ENCODE measurements at regions not wholly inside any gene's neighbourhood (a gene's known extent, or its start where the extent isn't known, plus 50 kb on each side); places are given as distances from the start of the nearest gene placed in this dataset.

GRCh38 chr11:92149996-92150395 lies 74.6 kb upstream of the FAT3 start:
- intact Hi-C loops (cut with DNase I), result no loop called here
- 14 to 36% methylated on average over 2 of the region's 2 CpGs for WGBS, 2 donors
- no peak overlapping the region for H3K27ac ChIP-seq
- no peaks in the 10 kb centered on the region for H3K36me3 ChIP-seq (replicated peaks in 1 of 2; ENCODE audit: insufficient read depth in 1 of 2, low read depth in 2 of 2)
- H3K27me3 ChIP-seq, result no peaks in the 10 kb centered on the region
- H3K4me3 ChIP-seq, result no peak overlapping the region
- H3K9me3 ChIP-seq, result no peaks in the 10 kb centered on the region
- DNase-seq, result no peak
- TF ChIP-seq POLR2A (IDR thresholded peaks at IDR 0.05) (no peak), CTCF (IDR thresholded peaks at IDR 0.05) (no peak)
- H3K4me1 ChIP-seq, result no peaks in the 10 kb centered on the region
- ATAC-seq, result no peak

GRCh38 chr11:92141725-92142124 lies 82.9 kb upstream of the FAT3 start:
- ATAC-seq, result no peak
- intact Hi-C loops (cut with DNase I), result no loop called here
- no peaks in the 10 kb centered on the region for H3K27me3 ChIP-seq
- H3K36me3 ChIP-seq (replicated peaks in 1 of 2; ENCODE audit: insufficient read depth in 1 of 2, low read depth in 2 of 2), result no peaks in the 10 kb centered on the region
- no peak for DNase-seq
- no peak overlapping the region for H3K4me3 ChIP-seq
- no peaks in the 10 kb centered on the region for H3K9me3 ChIP-seq
- TF ChIP-seq CTCF (IDR thresholded peaks at IDR 0.05) (no peak), POLR2A (IDR thresholded peaks at IDR 0.05) (no peak)
- H3K27ac ChIP-seq, result no peak overlapping the region
- no peaks in the 10 kb centered on the region for H3K4me1 ChIP-seq

- no peak for TF ChIP-seq CTCF (IDR thresholded peaks at IDR 0.05)
- no peak for TF ChIP-seq POLR2A (IDR thresholded peaks at IDR 0.05)
- no peak overlapping the region for H3K27ac ChIP-seq
- no peaks in the 10 kb centered on the region for H3K27me3 ChIP-seq
- WGBS, 2 donors, result 42 to 61% methylated on average over 3 of the region's 3 CpGs
- ATAC-seq (no peak), DNase-seq (no peak)
- H3K4me3 ChIP-seq, result no peak overlapping the region
- H3K9me3 ChIP-seq, result no peaks in the 10 kb centered on the region
- no peaks in the 10 kb centered on the region for H3K36me3 ChIP-seq (replicated peaks in 1 of 2; ENCODE audit: insufficient read depth in 1 of 2, low read depth in 2 of 2)
- intact Hi-C loops (cut with DNase I), result no loop called here
- no peaks in the 10 kb centered on the region for H3K4me1 ChIP-seq
Observed at GRCh38 chr11:92141159-92141558, 83.5 kb upstream of the FAT3 start.

- Histone ChIP-seq H3K4me3 (no peak overlapping the region), H3K4me1 (no peaks in the 10 kb centered on the region), H3K27ac (no peak overlapping the region), H3K9me3 (no peaks in the 10 kb centered on the region), H3K27me3 (no peaks in the 10 kb centered on the region), H3K36me3 (replicated peaks in 1 of 2; ENCODE audit: insufficient read depth in 1 of 2, low read depth in 2 of 2) (no peaks in the 10 kb centered on the region)
- TF ChIP-seq POLR2A (IDR thresholded peaks at IDR 0.05) (no peak), CTCF (IDR thresholded peaks at IDR 0.05) (no peak)
- 53 to 61% methylated on average over 2 of the region's 2 CpGs for WGBS, 2 donors
- DNase-seq, result no peak
- ATAC-seq, result no peak
- intact Hi-C loops (cut with DNase I), result no loop called here
Observed at GRCh38 chr11:92140021-92140420, 84.6 kb upstream of the FAT3 start.

- Histone ChIP-seq H3K36me3 (replicated peaks in 1 of 2; ENCODE audit: insufficient read depth in 1 of 2, low read depth in 2 of 2) (no peaks in the 10 kb centered on the region), H3K4me3 (no peak overlapping the region), H3K9me3 (no peaks in the 10 kb centered on the region), H3K27me3 (no peaks in the 10 kb centered on the region), H3K4me1 (no peaks in the 10 kb centered on the region), H3K27ac (no peak overlapping the region)
- no peak for ATAC-seq
- intact Hi-C loops (cut with DNase I), result no loop called here
- DNase-seq, result no peak
- no peak for TF ChIP-seq POLR2A (IDR thresholded peaks at IDR 0.05)
- no peak for TF ChIP-seq CTCF (IDR thresholded peaks at IDR 0.05)
Observed at GRCh38 chr11:92138296-92138695, 86.3 kb upstream of the FAT3 start.

All from body of pancreas (tissue), 4 donors.